ENCODE measurements at regions not wholly inside any gene's neighbourhood (a gene's known extent, or its start where the extent isn't known, plus 50 kb on each side); places are given as distances from the start of the nearest gene placed in this dataset.

- CTCF ChIA-PET = no interaction called here
- no TSS peak for BruUV-seq (replicated peaks)
- H3K36me3 ChIP-seq (ENCODE audit: control insufficient read depth in 1 of 2, insufficient read depth in 2 of 2, low read length in 2 of 2) = no peaks in the 10 kb centered on the region
- intact Hi-C loops (cut with micrococcal nuclease) = no loop called here
- H3K4me3 ChIP-seq (replicated peaks in 1 of 2; ENCODE audit: low read depth in 1 of 2, low read length in 2 of 2) = no peak overlapping the region
- H3K9me3 ChIP-seq (ENCODE audit: control insufficient read depth in 1 of 2, insufficient read depth in 1 of 2, low read depth in 1 of 2, low read length in 2 of 2) = peaks cover 0 to 4% of the 10 kb centered on the region in 2 experiments; a peak in 1 of 4 replicates
- H3K27me3 ChIP-seq (ENCODE audit: insufficient read depth, low read length) = no peaks in the 10 kb centered on the region
- POLR2A ChIA-PET = no interaction called here
- no peak overlapping the region for H2AFZ ChIP-seq (ENCODE audit: low read depth, low read length, poor library complexity, severe bottlenecking)
- H3K4me1 ChIP-seq (ENCODE audit: control insufficient read depth in 1 of 2, insufficient read depth in 2 of 2, low read length in 2 of 2) = no peaks in the 10 kb centered on the region
- no peak for DNase-seq (ENCODE audit: low read depth, low spot score)
- no peak overlapping the region for H3K27ac ChIP-seq (ENCODE audit: low read depth, low read length)
- no peak overlapping the region for H3K9ac ChIP-seq (ENCODE audit: low read length)
- RAD21 ChIA-PET (ENCODE audit: low non-redundant PET in 1 of 2, low total read pairs in 2 of 2, uncharacterized antibody in 2 of 2, unreplicated experiment in 2 of 2) = no interaction called here
- no peaks in the 10 kb centered on the region for H4K20me1 ChIP-seq (ENCODE audit: insufficient read depth)
- ATAC-seq = no peak
- H3K4me2 ChIP-seq (ENCODE audit: low read length) = no peak overlapping the region
- H3K79me2 ChIP-seq (ENCODE audit: insufficient read depth, low read length) = no peaks in the 10 kb centered on the region
- TF ChIP-seq EZH2phosphoT487 (IDR thresholded peaks at IDR 0.05; ENCODE audit: borderline replicate concordance) (no peak), ATF3 (IDR thresholded peaks at IDR 0.05) (no peak), ZNF274 (IDR thresholded peaks at IDR 0.05; ENCODE audit: low read depth, low read length) (no peak), REST (IDR thresholded peaks at IDR 0.05; ENCODE audit: low read depth) (no peak), ZFX (IDR thresholded peaks at IDR 0.05) (no peak), POLR2AphosphoS5 (IDR thresholded peaks at IDR 0.05; ENCODE audit: low read depth, low read length) (no peak), ZBTB33 (IDR thresholded peaks at IDR 0.05; ENCODE audit: extremely low read depth, insufficient replicate concordance, low read length) (no peak), RAD21 (IDR thresholded peaks at IDR 0.05; ENCODE audit: low read depth) (no peak), CBX3 (IDR thresholded peaks at IDR 0.05; ENCODE audit: low read depth) (no peak), FOSL1 (IDR thresholded peaks at IDR 0.05; ENCODE audit: low read depth) (no peak)
- no peaks in the 10 kb centered on the region for H3K9me2 ChIP-seq (ENCODE audit: insufficient read depth)
Observed at GRCh38 chr12:124144531-124145194, 150.2 kb upstream of the RFLNA start.
